ENCODE measurements at regions not wholly inside any gene's neighbourhood (a gene's known extent, or its start where the extent isn't known, plus 50 kb on each side); places are given as distances from the start of the nearest gene placed in this dataset.
"Not testable (repeated sequence)": the region's sequence is repeated elsewhere in the genome, so short reads cannot be mapped to it uniquely, and the experiment has no call there.

DNA sequence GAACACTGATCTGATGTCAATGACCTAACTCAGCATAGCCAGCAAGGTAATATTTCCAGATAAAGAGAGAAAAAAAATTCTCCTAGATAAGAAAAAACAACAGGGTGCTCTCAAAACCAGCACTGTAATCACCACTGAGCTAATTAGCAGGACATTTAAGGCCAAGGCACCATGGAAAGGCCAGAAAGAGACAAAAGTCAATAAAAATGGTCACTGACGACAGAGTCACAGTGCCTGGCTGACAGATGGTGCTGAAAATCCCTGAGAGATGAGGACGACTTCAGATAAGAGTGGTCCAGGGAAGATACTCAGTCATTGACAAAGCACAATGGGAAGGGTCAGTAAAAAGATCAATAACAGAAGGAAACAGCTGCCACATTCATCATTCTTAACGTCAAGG, 186.7 kb downstream of the SPATA31A6 start:
- TF ChIP-seq, protein P1, sequence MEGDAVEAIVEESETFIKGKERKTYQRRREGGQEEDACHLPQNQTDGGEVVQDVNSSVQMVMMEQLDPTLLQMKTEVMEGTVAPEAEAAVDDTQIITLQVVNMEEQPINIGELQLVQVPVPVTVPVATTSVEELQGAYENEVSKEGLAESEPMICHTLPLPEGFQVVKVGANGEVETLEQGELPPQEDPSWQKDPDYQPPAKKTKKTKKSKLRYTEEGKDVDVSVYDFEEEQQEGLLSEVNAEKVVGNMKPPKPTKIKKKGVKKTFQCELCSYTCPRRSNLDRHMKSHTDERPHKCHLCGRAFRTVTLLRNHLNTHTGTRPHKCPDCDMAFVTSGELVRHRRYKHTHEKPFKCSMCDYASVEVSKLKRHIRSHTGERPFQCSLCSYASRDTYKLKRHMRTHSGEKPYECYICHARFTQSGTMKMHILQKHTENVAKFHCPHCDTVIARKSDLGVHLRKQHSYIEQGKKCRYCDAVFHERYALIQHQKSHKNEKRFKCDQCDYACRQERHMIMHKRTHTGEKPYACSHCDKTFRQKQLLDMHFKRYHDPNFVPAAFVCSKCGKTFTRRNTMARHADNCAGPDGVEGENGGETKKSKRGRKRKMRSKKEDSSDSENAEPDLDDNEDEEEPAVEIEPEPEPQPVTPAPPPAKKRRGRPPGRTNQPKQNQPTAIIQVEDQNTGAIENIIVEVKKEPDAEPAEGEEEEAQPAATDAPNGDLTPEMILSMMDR (conservative IDR thresholded peaks at IDR 0.05 in 1 of 2, IDR thresholded peaks at IDR 0.05 in 1 of 2; ENCODE audit: low read depth in 1 of 2, low read length in 2 of 2): not testable (repeated sequence)
- TF ChIP-seq EZH2 (IDR thresholded peaks at IDR 0.05; ENCODE audit: low read length, missing control alignments): not testable (repeated sequence)

Measured in fibroblast of lung (primary cell).